Endothelial cell (in vitro differentiated cells): ENCODE measurements at regions not wholly inside any gene's neighbourhood (a gene's known extent, or its start where the extent isn't known, plus 50 kb on each side); places are given as distances from the start of the nearest gene placed in this dataset.

Experiments used
- DNase-seq: peaks from one replicate; pipeline ENCODE4 v3.0.0; 2021; ENCODE audit warnings: low spot score
- H3K27ac Mint-ChIP-seq: one replicate; pipeline ENCODE4 v1.8.0; 2021; ENCODE audit warnings: mixed read lengths, inconsistent platforms; ENCODE audit not compliant: unreplicated experiment
- H3K27me3 Mint-ChIP-seq: one replicate; pipeline ENCODE4 v1.8.0; 2021; ENCODE audit warnings: mild to moderate bottlenecking, moderate library complexity, mixed read lengths, inconsistent platforms; ENCODE audit not compliant: unreplicated experiment
- H3K36me3 Mint-ChIP-seq: one replicate; pipeline ENCODE4 v1.8.0; 2021; ENCODE audit warnings: mild to moderate bottlenecking, low read depth, mixed read lengths, inconsistent platforms; ENCODE audit not compliant: unreplicated experiment
- H3K4me1 Mint-ChIP-seq: one replicate; pipeline ENCODE4 v1.8.0; 2021; ENCODE audit warnings: mild to moderate bottlenecking, mixed read lengths, inconsistent platforms; ENCODE audit not compliant: unreplicated experiment
- H3K4me3 Mint-ChIP-seq: one replicate; pipeline ENCODE4 v1.8.0; 2021; ENCODE audit warnings: mild to moderate bottlenecking, mixed read lengths, inconsistent platforms; ENCODE audit not compliant: unreplicated experiment
- H3K9me3 Mint-ChIP-seq: one replicate; pipeline ENCODE4 v1.8.0; 2021; ENCODE audit warnings: mixed read lengths, inconsistent platforms; ENCODE audit not compliant: unreplicated experiment
- CTCF ChIP-seq: fragments of 200-600 bp; sonication (generic); IDR thresholded peaks from one replicate; pipeline ENCODE4 v1.5.0; 2021; ENCODE audit warnings: antibody characterized with exemption; ENCODE audit not compliant: unreplicated experiment

- H3K4me1 Mint-ChIP-seq, result no peaks in the 10 kb centered on the region
- DNase-seq, result no peak
- no peaks in the 10 kb centered on the region for H3K36me3 Mint-ChIP-seq
- no peak overlapping the region for H3K4me3 Mint-ChIP-seq
- H3K9me3 Mint-ChIP-seq, result no peaks in the 10 kb centered on the region
- no peaks in the 10 kb centered on the region for H3K27me3 Mint-ChIP-seq
- TF ChIP-seq CTCF, result no peak
- no peak overlapping the region for H3K27ac Mint-ChIP-seq
Measured at GRCh38 chr1:88350648-88351047, 333.4 kb upstream of the PKN2 start.

- Mint-ChIP-seq H3K27ac (no peak overlapping the region), H3K9me3 (no peaks in the 10 kb centered on the region), H3K4me1 (no peaks in the 10 kb centered on the region), H3K36me3 (no peaks in the 10 kb centered on the region), H3K4me3 (no peak overlapping the region), H3K27me3 (no peaks in the 10 kb centered on the region)
- no peak for DNase-seq
- no peak for TF ChIP-seq CTCF
Measured at GRCh38 chr1:88351960-88352359, 332.1 kb upstream of the PKN2 start.

- Mint-ChIP-seq H3K4me3 (no peak overlapping the region), H3K9me3 (no peaks in the 10 kb centered on the region), H3K27me3 (no peaks in the 10 kb centered on the region), H3K27ac (no peak overlapping the region), H3K4me1 (no peaks in the 10 kb centered on the region), H3K36me3 (no peaks in the 10 kb centered on the region)
- DNase-seq, result no peak
- no peak for TF ChIP-seq CTCF
Measured at GRCh38 chr1:88354256-88354655, 329.8 kb upstream of the PKN2 start.

GRCh38 chr1:88357729-88358128, 326.3 kb upstream of the PKN2 start:
- Mint-ChIP-seq H3K27ac (no peak overlapping the region), H3K36me3 (no peaks in the 10 kb centered on the region), H3K27me3 (no peaks in the 10 kb centered on the region), H3K9me3 (no peaks in the 10 kb centered on the region), H3K4me3 (no peak overlapping the region), H3K4me1 (no peaks in the 10 kb centered on the region)
- no peak for DNase-seq
- no peak for TF ChIP-seq CTCF

GRCh38 chr1:88371436-88372023, 312.5 kb upstream of the PKN2 start:
- Mint-ChIP-seq H3K4me3 (no peak overlapping the region), H3K4me1 (no peaks in the 10 kb centered on the region), H3K27ac (no peak overlapping the region), H3K36me3 (no peaks in the 10 kb centered on the region), H3K9me3 (no peaks in the 10 kb centered on the region), H3K27me3 (no peaks in the 10 kb centered on the region)
- no peak for DNase-seq
- TF ChIP-seq CTCF, result no peak
